ENCODE measurements at regions not wholly inside any gene's neighbourhood (a gene's known extent, or its start where the extent isn't known, plus 50 kb on each side); places are given as distances from the start of the nearest gene placed in this dataset.
A peak's percentile ranks its signal among the peaks of the same experiment; 100 is the strongest.

GRCh38 chr12:124434951-124435805 lies 132.2 kb downstream of the NCOR2 start:
- H3K9me3 ChIP-seq: no peaks in the 10 kb centered on the region
- TF ChIP-seq CTCF (IDR thresholded peaks at IDR 0.05): no peak
- H3K4me1 ChIP-seq (ENCODE audit: low read depth): no peaks in the 10 kb centered on the region
- ATAC-seq (no peak), DNase-seq (no peak)
- H3K36me3 ChIP-seq (ENCODE audit: low read depth): no peaks in the 10 kb centered on the region
- H3K4me3 ChIP-seq: no peak overlapping the region
- intact Hi-C loops (cut with DNase I, micrococcal nuclease): no loop called here

GRCh38 chr12:124434354-124434753 lies 133.1 kb downstream of the NCOR2 start:
- H3K4me3 ChIP-seq: no peak overlapping the region
- intact Hi-C loops (cut with DNase I, micrococcal nuclease): no loop called here
- no peak for TF ChIP-seq CTCF (IDR thresholded peaks at IDR 0.05)
- H3K4me1 ChIP-seq (ENCODE audit: low read depth): peaks cover under 1% of the 10 kb centered on the region
- H3K9me3 ChIP-seq: no peaks in the 10 kb centered on the region
- H3K36me3 ChIP-seq (ENCODE audit: low read depth): no peaks in the 10 kb centered on the region
- ATAC-seq (no peak), DNase-seq (no peak)

- no peak overlapping the region for H3K4me3 ChIP-seq
- H3K9me3 ChIP-seq: no peaks in the 10 kb centered on the region
- TF ChIP-seq CTCF (IDR thresholded peaks at IDR 0.05): no peak
- no peaks in the 10 kb centered on the region for H3K36me3 ChIP-seq (ENCODE audit: low read depth)
- intact Hi-C loops (cut with DNase I, micrococcal nuclease): no loop called here
- peaks cover 4% of the 10 kb centered on the region for H3K4me1 ChIP-seq (ENCODE audit: low read depth)
- ATAC-seq: no peak
- no peak for DNase-seq
These were observed 133.5 kb downstream of the NCOR2 start for GRCh38 chr12:124433879-124434278.

- intact Hi-C loops (cut with DNase I, micrococcal nuclease): no loop called here
- Histone ChIP-seq H3K36me3 (ENCODE audit: low read depth) (no peaks in the 10 kb centered on the region), H3K9me3 (no peaks in the 10 kb centered on the region), H3K4me1 (ENCODE audit: low read depth) (peaks cover 6% of the 10 kb centered on the region), H3K4me3 (no peak overlapping the region)
- DNase-seq (peak in 1 of 3 donors; percentile 50), ATAC-seq (peak; percentile 17)
- no peak for TF ChIP-seq CTCF (IDR thresholded peaks at IDR 0.05)
These were observed 134.1 kb downstream of the NCOR2 start for GRCh38 chr12:124433147-124433874.

GRCh38 chr12:124432376-124432775 lies 135.0 kb downstream of the NCOR2 start:
- ATAC-seq (peak; percentile 22), DNase-seq (peak in 1 of 3 donors; percentile 63)
- H3K4me1 ChIP-seq (ENCODE audit: low read depth): peaks cover 6% of the 10 kb centered on the region
- intact Hi-C loops (cut with DNase I, micrococcal nuclease): no loop called here
- no peak for TF ChIP-seq CTCF (IDR thresholded peaks at IDR 0.05)
- H3K9me3 ChIP-seq: no peaks in the 10 kb centered on the region
- no peak overlapping the region for H3K4me3 ChIP-seq
- H3K36me3 ChIP-seq (ENCODE audit: low read depth): no peaks in the 10 kb centered on the region
